ENCODE measurements at regions not wholly inside any gene's neighbourhood (a gene's known extent, or its start where the extent isn't known, plus 50 kb on each side); places are given as distances from the start of the nearest gene placed in this dataset.
A peak's percentile ranks its signal among the peaks of the same experiment; 100 is the strongest.
"Not testable (repeated sequence)": the region's sequence is repeated elsewhere in the genome, so short reads cannot be mapped to it uniquely, and the experiment has no call there.

DNA sequence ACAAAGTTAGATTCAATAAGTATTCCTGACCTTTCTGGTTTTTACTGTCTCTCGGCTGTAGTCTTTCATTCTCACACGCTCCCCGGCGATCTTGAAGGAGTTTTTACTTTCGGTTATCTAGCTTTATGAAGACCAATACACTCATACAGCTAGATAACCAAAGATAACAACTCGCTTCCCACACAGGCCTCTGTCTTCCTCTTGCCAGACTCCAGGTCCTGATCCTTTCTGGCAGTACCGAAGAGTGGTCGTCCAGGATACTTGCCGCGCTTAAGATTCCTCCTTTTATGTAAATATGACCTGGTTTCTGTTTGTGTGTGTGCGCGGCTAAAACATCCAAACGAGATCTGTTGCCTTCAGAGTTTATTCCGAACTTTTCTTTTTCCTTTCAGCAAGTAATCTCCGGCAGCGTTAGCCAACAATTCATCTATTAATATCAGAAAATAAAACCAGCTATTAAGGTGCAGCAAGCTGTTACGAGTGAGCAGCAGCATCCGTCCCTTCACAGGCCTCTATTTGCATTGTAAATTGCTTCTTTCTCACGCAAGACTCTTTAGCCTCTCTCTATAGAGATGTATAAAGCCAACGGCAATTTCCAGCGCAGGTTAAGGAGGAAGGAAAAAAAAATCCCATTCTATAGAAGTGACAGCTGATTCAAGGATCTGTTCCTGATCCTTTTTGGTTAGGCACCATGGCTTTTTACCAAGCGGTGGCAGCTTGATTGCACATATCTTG is 216.1 kb downstream of the MEF2C start:
- peak; percentile 12 for DNase-seq

GRCh38 chr5:88665750-88666215 is 217.2 kb downstream of the MEF2C start:
- DNase-seq: no peak

DNA sequence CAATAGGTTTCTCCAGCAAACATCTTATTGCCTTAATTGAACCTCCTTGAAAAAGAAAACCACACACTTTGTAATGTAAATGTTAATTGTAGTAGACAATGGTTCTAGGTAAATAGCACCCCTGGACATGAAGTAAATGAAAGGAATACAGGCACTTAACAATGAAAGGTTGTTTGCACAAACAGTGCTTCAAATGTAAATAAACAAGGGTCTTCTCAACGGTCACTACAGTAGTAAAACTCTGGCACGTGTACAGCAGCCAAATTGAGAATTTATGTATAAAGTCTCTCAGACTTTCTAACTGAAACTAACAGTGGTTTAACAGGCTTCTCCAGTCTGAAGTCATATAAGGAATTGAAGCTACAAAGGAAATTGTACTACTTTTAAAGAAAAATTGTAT is 218.3 kb downstream of the MEF2C start:
- DNase-seq: peak; percentile 31

DNA sequence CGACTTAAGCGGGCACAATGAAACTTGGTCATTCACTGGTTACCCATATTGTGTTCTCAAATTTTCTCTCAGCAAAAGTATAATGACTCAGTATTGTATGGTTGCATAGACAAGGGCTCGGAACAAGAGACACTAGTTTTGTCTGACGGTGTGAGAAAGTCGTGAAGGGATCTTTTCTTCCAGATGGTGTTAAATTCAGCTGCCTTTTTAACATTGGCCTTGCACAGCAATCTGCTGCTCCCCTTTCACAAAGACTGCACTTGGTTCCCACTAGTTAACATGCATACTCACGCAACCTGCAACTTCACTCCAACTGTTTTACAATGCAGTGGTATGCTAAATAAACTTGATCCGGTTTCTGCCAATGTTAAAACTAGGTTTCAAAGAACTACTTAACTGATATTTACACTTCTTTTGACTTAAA is 219.2 kb downstream of the MEF2C start:
- no peak for DNase-seq

DNA sequence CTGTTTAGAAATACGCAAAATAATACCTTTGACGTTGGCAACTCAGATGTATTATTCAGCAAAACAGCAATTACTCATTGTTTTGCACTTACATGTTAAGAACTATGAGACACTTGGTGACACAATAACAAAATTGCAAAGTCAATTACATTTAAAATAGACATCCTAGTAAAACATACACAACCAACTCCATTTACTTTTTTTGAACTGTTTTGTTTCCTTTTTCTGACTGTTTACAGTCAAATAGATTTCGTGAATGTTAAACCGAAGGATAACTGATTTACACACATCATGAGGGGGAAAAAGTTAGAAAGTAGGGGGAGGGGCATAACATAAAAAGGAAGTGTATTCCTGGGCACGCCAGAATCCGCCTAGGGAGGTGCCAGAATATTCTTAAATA is 220.1 kb downstream of the MEF2C start:
- no peak for DNase-seq

GRCh38 chr5:88661806-88662207 is 221.2 kb downstream of the MEF2C start:
- DNase-seq: no peak

GRCh38 chr5:88660947-88661805 is 221.8 kb downstream of the MEF2C start:
- DNase-seq: peak; percentile 70

GRCh38 chr5:88660264-88660946 is 222.6 kb downstream of the MEF2C start:
- DNase-seq: no peak

GRCh38 chr5:88659529-88660263 is 223.3 kb downstream of the MEF2C start:
- no peak for DNase-seq

DNA sequence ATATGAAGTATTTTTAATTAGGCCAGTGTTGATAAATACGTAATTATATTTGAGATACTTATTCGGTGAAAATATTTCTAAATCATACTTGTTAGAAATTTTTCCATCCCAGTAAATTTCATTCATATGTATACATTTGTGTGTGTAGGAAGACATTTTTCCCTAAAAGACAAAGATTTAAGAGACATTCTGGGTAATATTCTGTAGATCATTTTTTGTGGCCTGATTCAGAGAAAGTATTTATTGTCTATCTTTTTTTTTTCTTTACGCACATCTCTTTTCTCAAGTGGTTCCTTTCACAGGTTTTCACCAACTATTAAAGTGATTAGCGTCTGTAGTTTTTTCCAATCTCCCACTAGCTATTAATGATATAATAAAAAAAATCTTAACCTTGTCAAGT is 224.1 kb downstream of the MEF2C start:
- no peak for DNase-seq

GRCh38 chr5:88657906-88658775 is 224.8 kb downstream of the MEF2C start:
- no peak for DNase-seq

- DNase-seq: no peak
Measured at GRCh38 chr5:88657136-88657535, 225.8 kb downstream of the MEF2C start.

GRCh38 chr5:88656221-88656950 is 226.6 kb downstream of the MEF2C start:
- DNase-seq: no peak

- DNase-seq: no peak
Measured at GRCh38 chr5:88653471-88653870, 229.5 kb downstream of the MEF2C start.

- no peak for DNase-seq
Measured at GRCh38 chr5:88647901-88648300, 235.1 kb downstream of the MEF2C start.

DNA sequence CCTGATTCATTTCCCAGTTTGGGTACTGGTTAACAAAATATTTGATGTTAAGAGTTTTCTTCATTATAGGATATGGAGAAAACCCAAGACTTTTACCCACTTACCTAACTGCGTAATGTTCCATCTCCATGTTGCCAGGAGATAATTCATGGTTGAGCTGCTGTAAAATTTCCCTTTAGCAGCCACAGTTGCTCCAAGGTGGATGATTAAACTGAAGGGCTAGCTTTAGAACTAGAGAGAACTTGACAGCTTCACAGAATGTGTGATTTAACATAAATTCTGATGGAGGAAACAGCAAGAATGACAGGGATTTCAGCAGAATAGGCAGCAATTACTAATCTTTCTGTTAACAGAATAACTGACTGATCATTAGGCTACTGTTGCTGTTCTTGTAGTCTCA is 236.1 kb downstream of the MEF2C start:
- no peak for DNase-seq

DNA sequence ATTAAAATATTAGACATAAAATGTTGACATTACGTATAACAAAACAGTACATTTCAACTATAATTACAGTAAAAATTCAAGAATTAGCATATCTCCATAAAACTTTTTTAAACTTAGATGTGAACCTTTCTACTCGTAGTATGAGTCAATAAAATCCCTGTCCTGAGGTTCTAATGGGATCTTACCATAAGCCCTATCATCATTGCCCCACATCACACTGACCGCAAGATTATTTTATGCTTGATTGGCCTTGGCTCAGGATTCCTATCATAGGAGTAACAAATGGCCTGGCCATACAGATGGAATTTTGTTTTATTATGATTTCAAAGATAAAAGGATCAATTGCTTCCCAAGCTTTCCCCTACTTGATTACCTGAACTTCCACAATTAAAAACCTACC is 238.3 kb downstream of the MEF2C start:
- no peak for DNase-seq

- no peak for DNase-seq
Measured at GRCh38 chr5:88643315-88643714, 239.7 kb downstream of the MEF2C start.

DNA sequence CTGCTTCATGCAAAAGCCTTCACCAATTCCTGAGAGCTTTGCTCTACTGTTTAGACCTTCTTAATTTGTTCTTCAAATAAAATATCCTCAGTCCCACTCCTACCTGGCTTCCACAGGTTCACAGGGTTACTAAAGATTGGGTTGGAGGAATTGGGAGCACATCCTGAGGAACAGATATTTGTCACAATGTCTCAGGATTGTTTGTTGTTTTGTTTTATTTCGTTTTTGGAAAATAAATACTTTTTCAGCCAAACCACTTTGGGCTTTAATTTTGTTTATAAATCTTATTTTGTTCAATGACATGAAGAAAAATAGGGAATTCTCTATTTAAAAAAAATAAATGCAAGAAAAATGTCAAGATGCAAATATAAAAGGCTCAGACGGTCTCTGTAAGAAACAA is 249.0 kb downstream of the MEF2C start:
- DNase-seq: no peak

DNA sequence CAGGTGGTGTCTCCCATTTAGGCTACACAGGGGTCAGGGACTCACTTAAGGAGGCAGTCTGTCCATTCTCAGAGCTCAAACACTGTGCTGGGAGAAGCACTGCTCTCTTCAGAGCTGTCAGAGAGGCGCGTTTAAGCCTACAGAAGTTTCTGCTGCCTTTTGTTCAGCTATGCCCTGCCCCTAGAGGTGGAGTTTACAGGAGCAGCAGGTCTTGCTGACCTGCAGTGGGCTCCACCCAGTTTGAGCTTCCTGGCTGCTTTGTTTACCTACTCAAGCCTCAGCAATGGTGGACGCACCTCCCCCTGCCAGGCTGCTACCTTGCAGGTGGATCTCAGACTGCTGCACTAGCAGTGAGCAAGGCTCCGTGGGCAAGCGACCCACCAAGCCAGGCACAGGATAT is 260.1 kb downstream of the MEF2C start:
- DNase-seq: not testable (repeated sequence)

DNA sequence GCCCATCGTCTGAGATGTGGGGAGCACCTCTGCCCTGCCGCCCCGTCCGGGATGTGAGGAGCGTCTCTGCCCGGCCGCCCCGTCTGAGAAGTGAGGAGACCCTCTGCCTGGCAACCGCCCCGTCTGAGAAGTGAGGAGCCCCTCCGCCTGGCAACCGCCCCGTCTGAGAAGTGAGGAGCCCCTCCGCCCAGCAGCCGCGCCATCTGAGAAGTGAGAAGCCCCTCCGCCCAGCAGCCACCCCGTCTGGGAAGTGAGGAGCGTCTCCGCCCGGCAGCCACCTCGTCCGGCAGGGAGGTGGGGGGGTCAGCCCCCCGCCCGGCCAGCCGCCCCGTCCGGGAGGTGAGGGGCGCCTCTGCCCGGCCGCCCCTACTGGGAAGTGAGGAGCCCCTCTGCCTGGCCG is 267.2 kb downstream of the MEF2C start:
- DNase-seq: not testable (repeated sequence)

All from NCI-H1417 treated with DMSO at 0.1 percent for 48 hours (cell line).